ENCODE measurements at regions not wholly inside any gene's neighbourhood (a gene's known extent, or its start where the extent isn't known, plus 50 kb on each side); places are given as distances from the start of the nearest gene placed in this dataset.
"Not testable (repeated sequence)": the region's sequence is repeated elsewhere in the genome, so short reads cannot be mapped to it uniquely, and the experiment has no call there.

DNA sequence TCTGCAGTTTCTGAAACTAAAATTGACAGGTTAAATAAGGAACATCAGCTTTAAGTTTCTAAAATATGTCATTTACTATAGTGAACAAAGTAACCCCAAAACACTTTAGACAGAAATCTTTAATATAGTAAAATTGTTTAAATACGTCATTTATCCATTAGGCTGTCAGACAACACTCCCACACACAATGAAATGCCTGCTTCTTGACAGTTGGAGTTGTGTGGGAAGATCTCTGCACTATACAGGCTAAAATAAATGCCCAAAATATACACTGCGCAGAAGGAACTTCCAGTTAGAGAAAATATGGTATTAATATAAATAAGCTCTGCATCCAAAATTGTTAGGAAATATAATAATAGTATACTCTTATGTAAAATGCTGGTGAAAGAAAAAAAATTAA, 794.4 kb downstream of the CDH18 start:
- Histone ChIP-seq H2AFZ (ENCODE audit: low read length, unreplicated experiment) (no peak overlapping the region), H3K36me3 (ENCODE audit: insufficient read depth, low read length) (no peaks in the 10 kb centered on the region), H3K4me3 (ENCODE audit: low read depth, low read length) (no peak overlapping the region), H3K27ac (ENCODE audit: low read depth, low read length) (no peak overlapping the region), H3K27me3 (ENCODE audit: insufficient read depth, low read length) (peaks cover 25% of the 10 kb centered on the region), H3K79me2 (ENCODE audit: control insufficient read depth, insufficient read depth, low read length, unreplicated experiment) (no peaks in the 10 kb centered on the region), H3K4me1 (ENCODE audit: control insufficient read depth, insufficient read depth, low read length, unreplicated experiment) (no peaks in the 10 kb centered on the region)

DNA sequence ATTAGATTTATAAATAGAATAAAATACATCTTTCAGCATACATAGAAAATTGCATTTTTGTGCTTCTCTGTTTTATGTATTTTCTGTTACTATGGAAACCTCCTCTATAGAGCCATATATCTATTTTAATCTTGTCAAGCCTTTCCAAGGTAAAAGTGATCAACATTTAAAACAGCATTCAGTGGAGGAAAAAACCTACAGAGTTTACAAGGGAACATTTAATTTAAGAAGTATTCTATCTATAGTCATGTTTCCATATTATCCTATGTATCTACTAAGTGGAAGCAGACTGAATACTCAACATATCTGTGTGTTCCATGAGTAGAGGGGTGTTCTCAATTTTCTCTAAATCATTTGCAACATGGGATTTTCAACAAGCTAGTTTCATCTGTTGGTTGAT, 791.4 kb downstream of the CDH18 start:
- H3K4me3 ChIP-seq (ENCODE audit: low read depth, low read length), result no peak overlapping the region
- H3K36me3 ChIP-seq (ENCODE audit: insufficient read depth, low read length), result no peaks in the 10 kb centered on the region
- H3K79me2 ChIP-seq (ENCODE audit: control insufficient read depth, insufficient read depth, low read length, unreplicated experiment), result no peaks in the 10 kb centered on the region
- H2AFZ ChIP-seq (ENCODE audit: low read length, unreplicated experiment), result no peak overlapping the region
- peaks cover 48% of the 10 kb centered on the region for H3K27me3 ChIP-seq (ENCODE audit: insufficient read depth, low read length)
- no peak overlapping the region for H3K27ac ChIP-seq (ENCODE audit: low read depth, low read length)
- H3K4me1 ChIP-seq (ENCODE audit: control insufficient read depth, insufficient read depth, low read length, unreplicated experiment), result no peaks in the 10 kb centered on the region

DNA sequence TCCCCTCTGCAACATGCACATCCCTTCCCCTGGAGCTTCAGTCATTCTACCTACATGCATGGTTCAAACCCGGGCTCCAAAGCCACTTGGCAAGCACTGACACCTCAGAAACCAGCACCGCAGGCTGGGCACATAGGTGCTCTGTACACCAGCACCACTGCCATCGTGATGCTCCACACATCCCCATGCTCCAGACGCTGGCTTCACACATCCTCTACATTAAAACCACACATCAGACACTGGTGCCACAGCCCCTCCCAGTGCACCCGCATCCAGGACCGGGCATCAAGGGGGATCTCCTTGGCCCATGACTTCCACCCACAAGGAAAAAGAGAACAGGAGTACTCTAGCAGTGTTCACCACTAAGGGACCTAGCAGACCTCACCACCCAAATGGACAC, 787.7 kb downstream of the CDH18 start:
- Histone ChIP-seq H3K4me1 (ENCODE audit: control insufficient read depth, insufficient read depth, low read length, unreplicated experiment) (no peaks in the 10 kb centered on the region), H2AFZ (ENCODE audit: low read length, unreplicated experiment) (no peak overlapping the region), H3K79me2 (ENCODE audit: control insufficient read depth, insufficient read depth, low read length, unreplicated experiment) (no peaks in the 10 kb centered on the region), H3K36me3 (ENCODE audit: insufficient read depth, low read length) (no peaks in the 10 kb centered on the region), H3K4me3 (ENCODE audit: low read depth, low read length) (no peak overlapping the region), H3K27ac (ENCODE audit: low read depth, low read length) (no peak overlapping the region), H3K27me3 (ENCODE audit: insufficient read depth, low read length) (peaks cover 69% of the 10 kb centered on the region)

DNA sequence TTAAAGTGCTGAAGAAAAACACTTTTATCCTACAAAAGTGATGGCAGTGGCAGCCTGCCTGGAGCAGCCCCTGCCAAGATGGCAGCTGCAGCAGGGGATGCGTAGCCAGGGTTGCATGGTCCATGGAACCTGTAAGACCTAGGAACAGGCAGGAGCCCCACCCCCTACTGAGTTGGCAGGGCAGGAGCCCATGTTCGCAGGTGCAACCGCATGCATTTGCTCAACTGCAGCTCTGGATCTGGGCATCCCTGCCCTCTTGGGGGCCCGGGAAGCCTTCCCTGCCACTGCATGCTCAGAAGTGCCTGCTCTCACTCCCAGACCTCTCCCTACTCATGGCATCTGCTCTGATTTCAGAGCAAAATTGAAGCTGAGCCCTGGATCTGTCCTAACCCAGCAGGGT, 779.6 kb downstream of the CDH18 start:
- H3K27ac ChIP-seq (ENCODE audit: low read depth, low read length), result no peak overlapping the region
- H3K36me3 ChIP-seq (ENCODE audit: insufficient read depth, low read length), result no peaks in the 10 kb centered on the region
- H3K79me2 ChIP-seq (ENCODE audit: control insufficient read depth, insufficient read depth, low read length, unreplicated experiment), result no peaks in the 10 kb centered on the region
- H3K4me1 ChIP-seq (ENCODE audit: control insufficient read depth, insufficient read depth, low read length, unreplicated experiment), result no peaks in the 10 kb centered on the region
- H3K27me3 ChIP-seq (ENCODE audit: insufficient read depth, low read length), result peaks cover 44% of the 10 kb centered on the region
- H2AFZ ChIP-seq (ENCODE audit: low read length, unreplicated experiment), result no peak overlapping the region
- no peak overlapping the region for H3K4me3 ChIP-seq (ENCODE audit: low read depth, low read length)

DNA sequence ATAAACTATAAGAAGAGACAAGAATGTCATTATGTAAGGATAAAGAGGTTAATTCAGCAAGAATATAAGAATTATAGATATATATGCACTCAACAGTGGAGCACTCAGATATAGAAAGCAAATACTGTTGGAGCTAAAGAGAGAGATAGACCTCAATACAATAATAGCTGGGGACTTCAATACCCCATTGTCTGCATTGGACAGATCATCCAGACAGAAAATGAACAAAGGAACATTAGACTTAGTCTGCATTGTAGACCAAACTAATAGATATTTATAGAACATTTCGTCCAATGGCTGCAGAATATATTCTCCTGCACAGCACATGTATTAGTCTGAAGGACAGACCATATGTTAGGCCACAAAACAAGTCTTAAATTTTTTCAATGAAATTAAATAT, 777.1 kb downstream of the CDH18 start:
- H3K36me3 ChIP-seq (ENCODE audit: insufficient read depth, low read length), result no peaks in the 10 kb centered on the region
- no peaks in the 10 kb centered on the region for H3K4me1 ChIP-seq (ENCODE audit: control insufficient read depth, insufficient read depth, low read length, unreplicated experiment)
- no peaks in the 10 kb centered on the region for H3K79me2 ChIP-seq (ENCODE audit: control insufficient read depth, insufficient read depth, low read length, unreplicated experiment)
- peaks cover 28% of the 10 kb centered on the region for H3K27me3 ChIP-seq (ENCODE audit: insufficient read depth, low read length)
- H3K4me3 ChIP-seq (ENCODE audit: low read depth, low read length), result no peak overlapping the region
- no peak overlapping the region for H2AFZ ChIP-seq (ENCODE audit: low read length, unreplicated experiment)
- H3K27ac ChIP-seq (ENCODE audit: low read depth, low read length), result no peak overlapping the region

DNA sequence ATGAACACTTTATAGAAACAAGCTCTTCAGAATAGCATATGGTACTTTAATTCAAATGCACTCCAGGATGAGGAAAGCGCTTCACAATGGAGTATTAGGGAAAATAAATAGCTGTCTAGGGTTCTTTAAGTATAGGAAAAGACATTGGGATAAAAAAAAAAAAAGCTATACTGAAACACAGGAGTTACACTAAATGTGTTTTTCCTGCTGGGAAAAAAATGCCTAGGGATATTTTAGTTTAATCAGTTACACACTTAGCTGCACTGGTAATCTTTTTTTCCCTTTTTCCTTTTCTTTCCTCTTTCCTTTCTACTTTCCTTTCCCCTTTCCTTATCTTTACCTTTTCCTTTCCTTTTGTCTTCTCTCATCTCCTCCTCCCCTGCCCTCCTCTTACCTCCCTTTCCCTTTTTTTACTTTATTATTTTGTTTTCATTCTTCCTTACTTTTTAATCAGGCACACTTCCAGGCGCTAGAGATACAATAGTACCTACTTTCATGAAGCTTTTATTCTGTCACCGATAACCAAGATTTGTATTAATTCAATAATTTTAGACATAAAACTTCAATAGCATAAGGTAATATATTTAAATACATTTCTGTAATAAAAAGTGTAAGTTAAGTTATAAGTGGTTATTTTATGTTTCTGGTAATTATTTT, 758.7 kb downstream of the CDH18 start:
- no peaks in the 10 kb centered on the region for H3K36me3 ChIP-seq (ENCODE audit: insufficient read depth, low read length)
- no peaks in the 10 kb centered on the region for H3K79me2 ChIP-seq (ENCODE audit: control insufficient read depth, insufficient read depth, low read length, unreplicated experiment)
- no peak overlapping the region for H3K27ac ChIP-seq (ENCODE audit: low read depth, low read length)
- no peaks in the 10 kb centered on the region for H3K4me1 ChIP-seq (ENCODE audit: control insufficient read depth, insufficient read depth, low read length, unreplicated experiment)
- peaks cover 7% of the 10 kb centered on the region; the same call in 1 of the 2 replicates for H3K27me3 ChIP-seq (ENCODE audit: insufficient read depth, low read length)
- no peak overlapping the region for H2AFZ ChIP-seq (ENCODE audit: low read length, unreplicated experiment)
- H3K4me3 ChIP-seq (ENCODE audit: low read depth, low read length), result no peak overlapping the region

DNA sequence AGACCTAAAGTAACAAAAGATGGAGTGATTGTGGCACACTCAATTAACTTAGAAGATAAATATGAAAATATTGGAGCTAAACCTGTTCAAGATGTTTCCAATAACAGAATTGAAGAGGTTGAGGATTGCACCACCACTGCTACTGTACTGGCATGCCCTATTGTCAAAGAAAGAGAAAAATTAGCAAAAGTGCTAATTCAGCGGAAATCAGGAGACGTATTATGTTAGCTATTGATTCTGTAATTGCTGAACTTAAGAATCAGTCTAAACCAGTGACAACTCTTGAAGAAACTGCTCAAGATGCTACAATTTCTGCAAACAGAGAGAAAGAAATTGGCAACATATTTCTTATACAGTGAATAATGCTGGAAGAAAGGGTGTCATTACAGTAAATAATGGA, 754.4 kb downstream of the CDH18 start:
- H3K4me3 ChIP-seq (ENCODE audit: low read depth, low read length), result no peak overlapping the region
- no peaks in the 10 kb centered on the region for H3K4me1 ChIP-seq (ENCODE audit: control insufficient read depth, insufficient read depth, low read length, unreplicated experiment)
- no peak overlapping the region for H3K27ac ChIP-seq (ENCODE audit: low read depth, low read length)
- no peaks in the 10 kb centered on the region for H3K27me3 ChIP-seq (ENCODE audit: insufficient read depth, low read length)
- H2AFZ ChIP-seq (ENCODE audit: low read length, unreplicated experiment), result no peak overlapping the region
- no peaks in the 10 kb centered on the region for H3K36me3 ChIP-seq (ENCODE audit: insufficient read depth, low read length)
- no peaks in the 10 kb centered on the region for H3K79me2 ChIP-seq (ENCODE audit: control insufficient read depth, insufficient read depth, low read length, unreplicated experiment)

DNA sequence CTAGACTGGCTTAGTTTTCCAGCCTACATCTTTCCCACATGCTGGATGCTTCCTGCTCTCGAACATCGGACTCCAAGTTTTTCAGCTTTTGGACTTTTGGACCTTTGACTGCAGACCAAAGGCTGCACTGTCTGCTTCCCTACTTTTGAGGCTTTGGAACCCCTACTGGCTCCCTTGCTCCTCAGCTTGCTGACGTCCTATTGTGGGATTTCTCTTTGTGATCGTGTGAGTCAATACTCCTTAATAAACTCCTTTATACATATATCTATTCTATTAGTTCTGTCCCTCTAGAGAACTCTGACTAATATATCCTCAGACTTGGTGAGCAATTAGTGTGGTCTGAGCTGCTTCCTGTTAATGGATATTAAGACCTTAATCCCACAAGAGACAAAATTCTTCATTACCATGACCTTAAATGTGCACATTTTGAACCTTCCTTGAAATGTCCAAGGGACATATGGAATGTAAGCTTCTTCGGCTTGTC, 752.9 kb downstream of the CDH18 start:
- Histone ChIP-seq H3K27me3 (ENCODE audit: insufficient read depth, low read length) (no peaks in the 10 kb centered on the region), H3K36me3 (ENCODE audit: insufficient read depth, low read length) (no peaks in the 10 kb centered on the region), H3K4me1 (ENCODE audit: control insufficient read depth, insufficient read depth, low read length, unreplicated experiment) (peaks cover 5% of the 10 kb centered on the region), H2AFZ (ENCODE audit: low read length, unreplicated experiment) (no peak overlapping the region), H3K27ac (ENCODE audit: low read depth, low read length) (no peak overlapping the region), H3K79me2 (ENCODE audit: control insufficient read depth, insufficient read depth, low read length, unreplicated experiment) (no peaks in the 10 kb centered on the region), H3K4me3 (ENCODE audit: low read depth, low read length) (no peak overlapping the region)

DNA sequence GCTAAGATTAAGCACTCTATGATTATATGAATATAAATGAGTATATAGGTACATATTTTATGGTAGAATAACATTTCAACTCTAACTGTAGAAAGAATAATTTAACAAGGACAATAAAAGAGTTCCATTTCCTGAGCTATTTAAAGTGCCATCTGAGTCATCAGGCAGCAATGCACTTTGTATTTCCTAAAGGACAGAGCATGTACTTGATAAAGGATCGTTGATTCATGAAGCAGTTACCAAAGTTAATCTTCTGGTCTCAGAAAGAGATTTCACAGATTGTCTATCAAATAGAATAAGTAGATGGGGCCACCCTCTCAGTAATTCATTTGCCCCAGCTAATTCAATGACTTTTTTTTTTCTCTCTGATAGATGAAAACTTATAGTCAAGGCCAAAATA, 747.8 kb downstream of the CDH18 start:
- no peaks in the 10 kb centered on the region for H3K79me2 ChIP-seq (ENCODE audit: control insufficient read depth, insufficient read depth, low read length, unreplicated experiment)
- H3K27me3 ChIP-seq (ENCODE audit: insufficient read depth, low read length), result no peaks in the 10 kb centered on the region
- H3K4me1 ChIP-seq (ENCODE audit: control insufficient read depth, insufficient read depth, low read length, unreplicated experiment), result peaks cover 15% of the 10 kb centered on the region
- no peaks in the 10 kb centered on the region for H3K36me3 ChIP-seq (ENCODE audit: insufficient read depth, low read length)
- no peak overlapping the region for H2AFZ ChIP-seq (ENCODE audit: low read length, unreplicated experiment)
- H3K4me3 ChIP-seq (ENCODE audit: low read depth, low read length), result no peak overlapping the region
- H3K27ac ChIP-seq (ENCODE audit: low read depth, low read length), result no peak overlapping the region

DNA sequence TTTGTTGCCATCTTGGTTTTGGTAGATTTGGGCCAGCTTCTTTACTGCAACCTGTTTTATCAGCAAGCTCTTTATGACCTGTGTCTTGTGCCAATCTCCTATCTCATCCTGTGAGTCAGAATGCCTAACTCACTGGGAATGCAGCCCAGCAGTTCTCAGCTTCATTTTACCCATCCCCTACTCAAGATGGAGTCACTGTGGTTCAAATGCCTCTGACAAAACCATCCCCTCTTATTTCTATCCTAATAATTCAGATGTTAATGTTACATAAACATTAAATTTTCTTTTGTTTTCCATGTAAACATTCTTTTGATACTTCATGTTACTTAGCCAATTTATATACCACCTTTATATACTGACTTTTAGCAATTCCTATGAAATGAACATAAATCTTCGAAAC, 746.3 kb downstream of the CDH18 start:
- H3K27me3 ChIP-seq (ENCODE audit: insufficient read depth, low read length), result no peaks in the 10 kb centered on the region
- no peaks in the 10 kb centered on the region for H3K36me3 ChIP-seq (ENCODE audit: insufficient read depth, low read length)
- no peak overlapping the region for H3K4me3 ChIP-seq (ENCODE audit: low read depth, low read length)
- H3K79me2 ChIP-seq (ENCODE audit: control insufficient read depth, insufficient read depth, low read length, unreplicated experiment), result no peaks in the 10 kb centered on the region
- H3K4me1 ChIP-seq (ENCODE audit: control insufficient read depth, insufficient read depth, low read length, unreplicated experiment), result peaks cover 15% of the 10 kb centered on the region
- H3K27ac ChIP-seq (ENCODE audit: low read depth, low read length), result no peak overlapping the region
- no peak overlapping the region for H2AFZ ChIP-seq (ENCODE audit: low read length, unreplicated experiment)

DNA sequence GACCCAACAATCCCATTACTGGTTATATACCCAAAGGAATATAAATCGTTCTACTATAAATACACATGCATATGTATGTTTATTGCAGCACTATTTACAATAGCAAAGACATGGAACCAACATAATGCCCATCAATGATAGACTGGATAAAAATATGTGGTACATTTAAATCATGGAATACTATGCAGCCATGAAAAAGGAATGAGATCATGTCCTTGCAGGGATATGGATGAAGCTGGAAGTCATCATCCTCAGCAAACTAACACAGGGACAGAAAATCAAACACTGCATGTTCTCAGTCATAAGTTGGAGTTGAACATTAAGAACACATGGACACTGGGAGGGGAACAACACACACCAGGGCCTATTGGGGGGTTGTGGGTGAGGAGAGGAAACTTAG, 741.8 kb downstream of the CDH18 start:
- not testable (repeated sequence) for H3K27ac ChIP-seq (ENCODE audit: low read depth, low read length); H3K36me3 ChIP-seq (ENCODE audit: insufficient read depth, low read length); H3K4me1 ChIP-seq (ENCODE audit: control insufficient read depth, insufficient read depth, low read length, unreplicated experiment); H3K4me3 ChIP-seq (ENCODE audit: low read depth, low read length); H3K79me2 ChIP-seq (ENCODE audit: control insufficient read depth, insufficient read depth, low read length, unreplicated experiment); H2AFZ ChIP-seq (ENCODE audit: low read length, unreplicated experiment)
- H3K27me3 ChIP-seq (ENCODE audit: insufficient read depth, low read length), result peaks cover 26% of the 10 kb centered on the region; the same call in 1 of the 2 replicates
